Non-pigmented ciliary epithelial cell (primary cell): ENCODE measurements at regions not wholly inside any gene's neighbourhood (a gene's known extent, or its start where the extent isn't known, plus 50 kb on each side); places are given as distances from the start of the nearest gene placed in this dataset.
"Not testable (repeated sequence)": the region's sequence is repeated elsewhere in the genome, so short reads cannot be mapped to it uniquely, and the experiment has no call there.

Source experiments
- DNase-seq: peaks from one replicate; pipeline ENCODE4 v3.0.0-alpha.2; 2010; ENCODE audit warnings: low read depth

- no peak for DNase-seq
Measured at GRCh38 chr3:192039593-192039992, 578.6 kb downstream of the PYDC2 start.

- no peak for DNase-seq
Measured at GRCh38 chr3:192040282-192041043, 579.5 kb downstream of the PYDC2 start.

GRCh38 chr3:192042116-192042515 is 581.2 kb downstream of the PYDC2 start:
- no peak for DNase-seq

GRCh38 chr3:192054881-192055280 is 593.9 kb downstream of the PYDC2 start:
- no peak for DNase-seq

GRCh38 chr3:192055946-192056345 is 595.0 kb downstream of the PYDC2 start:
- DNase-seq: no peak

GRCh38 chr3:192057261-192057660 is 596.3 kb downstream of the PYDC2 start:
- DNase-seq: no peak

GRCh38 chr3:192060160-192060781 is 599.3 kb downstream of the PYDC2 start:
- no peak for DNase-seq

- DNase-seq: no peak
Measured at GRCh38 chr3:192061426-192061825, 600.5 kb downstream of the PYDC2 start.

GRCh38 chr3:192062186-192062585 is 601.2 kb downstream of the PYDC2 start:
- DNase-seq: no peak

- no peak for DNase-seq
Measured at GRCh38 chr3:192063570-192063969, 602.6 kb downstream of the PYDC2 start.

GRCh38 chr3:192064959-192065358 is 604.0 kb downstream of the PYDC2 start:
- DNase-seq: no peak

- not testable (repeated sequence) for DNase-seq
Measured at GRCh38 chr3:192066253-192066652, 605.3 kb downstream of the PYDC2 start.

- DNase-seq: no peak
Measured at GRCh38 chr3:192068464-192069254, 607.7 kb downstream of the PYDC2 start.

GRCh38 chr3:192077795-192078497 is 617.0 kb downstream of the PYDC2 start:
- DNase-seq: no peak

GRCh38 chr3:192079098-192079497 is 618.1 kb downstream of the PYDC2 start:
- DNase-seq: no peak

- DNase-seq: no peak
Measured at GRCh38 chr3:192080336-192080735, 619.4 kb downstream of the PYDC2 start.

GRCh38 chr3:192082730-192083660 is 622.0 kb downstream of the PYDC2 start:
- no peak for DNase-seq
